SIG-M5 (cell line): ENCODE measurements at regions not wholly inside any gene's neighbourhood (a gene's known extent, or its start where the extent isn't known, plus 50 kb on each side); places are given as distances from the start of the nearest gene placed in this dataset.

Source experiments
- DNase-seq: peaks from one replicate; lab custom pipeline; 2025; lab: John Stamatoyannopoulos, UW

DNA sequence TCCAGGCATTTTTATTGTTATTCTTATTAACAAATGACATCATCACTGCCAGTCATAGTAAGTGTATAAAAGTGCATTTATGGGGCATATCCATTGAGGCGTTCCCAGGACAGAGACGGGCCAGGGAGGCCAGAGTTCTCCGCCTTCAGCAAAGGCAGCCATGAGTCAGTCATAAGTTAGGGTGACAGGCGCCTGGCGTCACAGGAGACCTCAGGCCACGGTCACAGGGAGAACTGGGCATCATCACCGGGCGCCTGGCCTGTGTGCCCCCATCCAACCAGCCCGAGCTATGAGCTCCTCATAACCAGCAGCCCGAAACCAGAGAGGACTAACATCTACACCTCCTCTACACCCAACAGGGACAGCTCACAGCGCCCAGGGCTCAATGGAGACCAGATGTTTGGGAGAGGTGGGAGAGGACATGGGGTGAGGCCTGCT is 259.2 kb downstream of the DLL1 start:
- no peak for DNase-seq

- DNase-seq: no peak
Measured at GRCh38 chr6:170030821-170031471, 259.9 kb downstream of the DLL1 start.

- no peak for DNase-seq
Measured at GRCh38 chr6:170030284-170030815, 260.5 kb downstream of the DLL1 start.

- DNase-seq: no peak
Measured at GRCh38 chr6:170029416-170030283, 261.2 kb downstream of the DLL1 start.

GRCh38 chr6:170028629-170029345 is 262.1 kb downstream of the DLL1 start:
- DNase-seq: no peak

DNA sequence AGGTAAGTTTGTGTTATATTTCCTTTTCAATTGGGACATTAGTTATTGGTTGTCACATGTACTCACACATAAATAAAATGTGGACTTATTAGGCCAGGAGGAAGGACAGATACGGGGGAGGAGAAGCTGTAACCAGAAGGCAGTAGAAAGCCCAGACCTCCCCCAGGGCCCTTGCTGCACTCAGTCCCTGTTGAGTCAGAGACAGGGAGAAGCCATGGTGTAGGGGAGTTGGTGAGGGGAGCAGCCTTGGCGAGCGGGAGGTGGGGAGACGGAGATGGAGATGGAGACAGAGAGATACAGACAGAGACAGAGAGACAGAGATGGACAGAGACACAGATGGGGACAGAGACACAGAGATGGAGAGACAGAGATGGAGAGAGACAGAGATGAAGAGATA is 263.2 kb downstream of the DLL1 start:
- no peak for DNase-seq

GRCh38 chr6:170026751-170027646 is 263.9 kb downstream of the DLL1 start:
- DNase-seq: no peak

DNA sequence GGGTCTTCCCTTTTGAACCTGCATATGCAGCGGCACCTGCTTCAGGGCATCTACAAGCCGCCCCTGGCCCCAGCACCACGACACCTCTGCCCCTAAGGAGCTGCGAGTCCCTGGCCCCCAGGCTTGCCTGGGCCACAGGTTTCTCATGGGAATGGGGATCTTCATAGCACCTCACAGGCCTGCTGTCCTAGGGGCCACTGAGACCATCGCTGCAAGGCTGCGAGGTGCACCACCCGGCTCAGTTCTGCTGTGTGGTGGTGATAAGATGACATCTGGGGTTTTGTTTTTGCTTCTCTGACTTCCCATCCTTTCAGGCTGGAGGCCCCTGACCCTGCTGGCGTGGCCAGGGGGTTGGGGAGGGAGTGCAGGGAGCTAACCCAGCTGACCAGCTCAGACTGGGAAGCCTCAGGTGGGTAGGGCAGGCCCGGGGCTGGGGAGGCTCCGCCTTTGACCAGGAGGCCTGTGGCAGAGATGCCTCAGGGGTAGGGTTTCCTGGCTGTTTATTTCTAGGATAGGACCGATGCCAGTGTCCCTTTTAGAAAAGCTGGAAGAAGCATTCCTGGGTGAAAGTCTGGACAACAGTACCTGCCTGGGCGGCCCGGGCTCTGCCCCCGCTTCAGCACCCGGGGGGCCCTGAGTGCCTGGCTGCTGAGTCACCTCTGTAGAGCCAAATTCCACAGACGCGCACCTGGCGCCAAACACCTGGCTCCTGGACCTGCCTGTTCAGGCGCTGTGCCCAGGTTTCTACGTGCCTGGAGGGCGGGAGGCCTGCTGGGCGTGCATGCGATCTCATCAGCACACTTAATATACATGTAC is 264.7 kb downstream of the DLL1 start:
- no peak for DNase-seq

DNA sequence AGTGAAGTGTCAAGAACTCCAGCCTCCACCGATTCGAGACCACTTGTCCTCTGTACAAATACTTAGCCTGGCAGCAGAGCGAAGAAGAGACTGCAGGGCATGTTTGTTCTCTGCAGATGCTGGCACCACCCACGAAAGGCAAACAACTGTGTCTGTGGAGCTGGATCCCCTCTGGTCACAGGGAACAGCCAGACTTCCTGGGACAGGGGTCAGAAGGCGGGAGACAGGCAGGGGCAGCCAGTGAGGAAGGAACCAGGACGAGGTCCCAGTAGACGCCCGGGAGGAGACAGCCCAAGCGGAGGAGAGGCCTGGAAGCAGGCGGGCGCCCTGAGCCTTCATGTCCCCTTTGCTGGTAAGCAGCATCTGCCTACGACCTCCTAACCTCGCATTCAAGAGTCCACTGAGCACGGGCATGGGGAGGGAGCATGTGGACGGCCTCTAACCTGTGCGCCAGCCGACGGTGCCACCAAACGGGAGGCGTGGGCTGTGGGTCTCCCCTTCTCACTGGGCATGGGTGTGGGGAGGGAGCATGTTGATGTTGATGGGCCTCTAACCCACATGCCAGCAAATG is 265.5 kb downstream of the DLL1 start:
- no peak for DNase-seq

GRCh38 chr6:170024940-170025339 is 265.9 kb downstream of the DLL1 start:
- DNase-seq: no peak

DNA sequence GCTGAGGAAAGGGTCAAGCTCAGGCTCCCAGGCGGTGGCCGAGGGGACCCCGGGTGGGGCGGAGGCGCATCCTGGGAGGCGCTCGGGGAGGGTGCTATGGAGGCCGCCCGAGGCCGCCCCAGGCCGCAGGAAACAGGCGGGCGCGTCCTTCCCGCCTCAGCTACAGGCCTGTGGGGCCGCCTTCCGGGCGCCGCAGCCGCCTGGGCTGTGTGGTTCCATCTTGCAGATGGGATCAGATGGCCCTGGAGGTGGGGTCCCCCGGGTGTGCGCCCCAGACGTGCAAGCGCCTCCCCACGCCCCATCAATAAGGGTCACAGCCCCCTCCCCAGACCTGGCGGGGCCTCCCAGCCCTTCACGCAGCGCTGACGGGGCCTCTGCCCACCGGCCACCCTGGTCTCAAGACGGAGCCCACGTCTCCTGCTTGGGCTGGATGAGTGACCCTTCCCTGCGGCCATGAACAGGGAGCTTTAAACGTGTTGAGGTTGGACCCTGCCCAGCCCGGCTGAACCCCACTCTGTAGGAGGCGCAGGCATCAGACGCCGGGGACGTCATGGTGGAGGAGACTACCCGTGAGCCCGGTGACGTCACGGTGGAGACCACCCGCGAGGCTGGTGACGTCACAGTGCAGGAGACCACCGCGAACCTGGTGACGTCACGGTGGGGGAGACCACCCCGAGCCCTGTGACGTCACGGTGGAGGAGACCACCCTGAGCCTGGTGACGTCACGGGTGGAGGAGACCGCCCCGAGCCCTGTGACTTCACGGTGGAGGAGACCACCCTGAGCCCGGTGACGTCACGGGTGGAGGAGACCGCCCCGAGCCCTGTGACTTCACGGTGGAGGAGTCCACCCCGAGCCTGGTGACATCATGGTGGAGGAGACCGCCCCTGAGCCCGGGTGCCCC is 267.0 kb downstream of the DLL1 start:
- DNase-seq: no peak

- DNase-seq: no peak
Measured at GRCh38 chr6:170022827-170023619, 267.9 kb downstream of the DLL1 start.

GRCh38 chr6:170022291-170022722 is 268.6 kb downstream of the DLL1 start:
- no peak for DNase-seq

DNA sequence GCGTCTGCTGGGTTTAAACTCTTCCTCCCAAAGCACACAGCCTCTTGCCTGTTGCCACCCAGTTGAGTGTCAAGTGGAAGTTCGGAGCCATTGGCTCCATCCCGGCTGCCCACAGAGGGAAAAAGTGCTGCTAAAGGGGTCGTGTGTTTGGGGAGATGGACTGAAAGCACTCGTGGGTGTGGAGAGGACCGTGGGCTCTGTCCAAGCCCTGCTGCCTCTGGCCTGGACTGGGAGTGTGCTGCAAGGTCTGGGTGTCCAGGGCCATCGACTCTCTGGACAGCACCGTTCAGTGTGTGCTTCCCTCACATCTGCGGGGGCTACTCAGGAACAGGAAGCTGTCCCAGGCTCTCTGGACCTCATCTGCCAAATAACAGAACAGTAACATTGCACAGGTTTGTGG is 269.3 kb downstream of the DLL1 start:
- DNase-seq: no peak

DNA sequence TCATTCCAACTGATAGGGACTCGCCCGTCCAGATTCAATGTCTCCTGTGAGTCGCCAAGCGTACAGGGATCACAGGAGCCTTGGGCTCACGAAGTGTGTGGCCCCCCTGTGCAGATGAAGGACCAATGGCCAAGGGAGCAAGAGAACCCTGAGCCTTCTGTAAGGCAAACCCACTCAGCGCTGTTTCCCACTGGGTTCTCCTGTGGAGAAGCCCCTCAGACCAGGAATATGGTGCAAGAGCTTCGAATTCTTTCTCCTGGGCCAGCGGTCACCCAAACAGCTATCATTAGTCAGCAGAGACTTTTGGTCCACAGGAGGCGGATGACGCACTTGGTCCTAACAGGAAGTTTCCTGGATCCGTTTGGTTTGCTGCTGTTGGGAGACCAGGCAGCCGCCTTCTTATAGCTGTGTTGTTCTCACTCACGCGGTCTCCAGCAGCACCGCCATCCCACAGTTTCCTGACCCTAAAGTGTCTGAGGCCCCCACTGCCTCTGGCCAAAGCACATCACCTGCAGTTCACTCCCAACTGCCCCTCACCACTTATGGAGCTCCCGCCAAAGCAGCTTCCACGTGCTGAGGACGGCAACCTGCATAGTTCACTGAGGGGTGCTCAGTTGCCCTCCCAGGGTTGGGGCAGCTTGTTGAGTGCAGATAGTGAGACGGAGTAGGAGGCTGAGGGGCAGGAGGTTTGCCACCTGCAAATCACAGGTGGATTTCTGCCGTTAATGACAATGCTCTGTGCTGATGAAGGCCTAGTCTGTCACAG is 268.6 kb downstream of the ERMARD start:
- no peak for DNase-seq

DNA sequence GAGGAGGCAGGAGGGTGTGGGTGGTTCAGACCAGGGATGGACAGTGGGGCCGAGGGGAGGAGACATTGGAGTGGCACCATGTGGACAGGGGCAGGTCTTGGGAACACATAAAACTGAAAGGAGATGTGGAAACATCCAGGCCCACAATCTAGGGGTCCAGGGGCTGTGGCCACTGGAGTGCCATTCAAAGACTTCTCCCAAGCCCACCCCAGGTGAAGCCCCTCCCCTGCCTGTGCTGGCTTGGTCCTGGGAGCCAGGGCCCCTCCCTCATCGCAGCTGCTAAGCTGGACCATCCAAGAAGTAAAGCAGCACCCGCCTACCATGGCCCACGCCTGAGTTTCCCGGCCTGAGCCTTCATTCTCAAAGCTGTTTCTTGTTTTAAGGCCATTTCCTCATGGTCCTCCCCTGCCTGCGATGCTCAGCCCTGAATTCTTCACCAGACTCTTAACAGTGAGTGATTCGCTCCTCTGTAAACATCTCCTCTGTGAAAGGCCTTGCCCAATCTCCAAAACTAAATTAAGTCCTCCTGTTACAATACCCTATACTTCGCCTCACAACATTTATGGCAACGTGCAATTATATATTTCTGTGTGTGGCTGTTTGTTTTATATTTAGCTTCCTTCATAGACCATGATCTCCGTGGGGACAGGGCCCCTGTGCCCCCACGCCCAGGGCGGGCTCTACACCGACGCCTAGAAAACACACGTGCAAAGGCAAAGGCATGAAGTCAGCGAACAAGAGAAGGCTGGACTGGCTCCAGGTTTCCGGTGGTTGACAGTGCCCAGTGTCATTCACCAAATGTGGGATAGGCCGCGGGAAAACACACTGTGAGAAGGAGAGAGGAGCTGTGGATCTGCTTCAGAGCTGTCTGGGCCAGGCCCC is 267.8 kb downstream of the ERMARD start:
- DNase-seq: no peak
